Mucosa of stomach (tissue), 1 donor: ENCODE measurements at regions not wholly inside any gene's neighbourhood (a gene's known extent, or its start where the extent isn't known, plus 50 kb on each side); places are given as distances from the start of the nearest gene placed in this dataset.

ENCODE experiments used
- H3K27me3 ChIP-seq: one replicate; pipeline ENCODE4 v1.7.0; 2013; ENCODE audit warnings: mild to moderate bottlenecking, low read length; ENCODE audit not compliant: control insufficient read depth, insufficient read depth
- H3K36me3 ChIP-seq: one replicate; pipeline ENCODE4 v1.7.0; 2013; ENCODE audit warnings: low read length; ENCODE audit not compliant: control insufficient read depth, insufficient read depth
- H3K4me1 ChIP-seq: one replicate; pipeline ENCODE4 v1.7.0; 2013; ENCODE audit warnings: mild to moderate bottlenecking, low read length; ENCODE audit not compliant: control insufficient read depth, insufficient read depth
- H3K4me3 ChIP-seq: one replicate; pipeline ENCODE4 v1.7.0; 2013; ENCODE audit warnings: low read length
- H3K9ac ChIP-seq: one replicate; pipeline ENCODE4 v1.7.0; 2013; ENCODE audit warnings: mild to moderate bottlenecking, low read length, moderate library complexity
- H3K9me3 ChIP-seq: one replicate; pipeline ENCODE4 v1.7.0; 2013; ENCODE audit warnings: mild to moderate bottlenecking, low read length, moderate library complexity; ENCODE audit not compliant: control insufficient read depth
- donor health status: Pancreatic carcinoma.

- Histone ChIP-seq H3K36me3 (no peaks in the 10 kb centered on the region), H3K4me3 (no peak overlapping the region), H3K27me3 (no peaks in the 10 kb centered on the region), H3K9me3 (no peaks in the 10 kb centered on the region), H3K9ac (no peak overlapping the region), H3K4me1 (no peaks in the 10 kb centered on the region)
Measured at GRCh38 chr3:25288413-25288812, 139.7 kb upstream of the RARB start.

DNA sequence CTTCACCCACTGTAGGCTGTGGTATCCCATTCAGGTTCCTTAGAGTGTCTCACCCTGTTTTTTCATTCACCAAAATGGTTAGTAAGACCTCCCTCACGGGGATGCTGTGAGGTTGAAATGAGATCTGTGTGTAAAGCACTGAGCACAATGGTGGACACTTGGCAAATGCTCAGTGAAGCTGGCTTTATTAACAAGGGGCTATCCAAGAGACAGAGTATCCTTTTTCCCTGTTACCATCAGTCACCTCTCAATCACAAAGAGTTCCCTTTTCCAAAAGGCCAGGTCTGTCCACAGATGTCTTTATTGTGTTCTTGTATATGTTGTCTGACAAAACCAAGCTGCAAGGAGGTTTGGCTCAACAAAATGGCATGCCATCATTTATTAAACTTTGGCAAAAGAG is 138.9 kb upstream of the RARB start:
- Histone ChIP-seq H3K36me3 (no peaks in the 10 kb centered on the region), H3K4me1 (no peaks in the 10 kb centered on the region), H3K9ac (no peak overlapping the region), H3K9me3 (no peaks in the 10 kb centered on the region), H3K4me3 (no peak overlapping the region), H3K27me3 (no peaks in the 10 kb centered on the region)

DNA sequence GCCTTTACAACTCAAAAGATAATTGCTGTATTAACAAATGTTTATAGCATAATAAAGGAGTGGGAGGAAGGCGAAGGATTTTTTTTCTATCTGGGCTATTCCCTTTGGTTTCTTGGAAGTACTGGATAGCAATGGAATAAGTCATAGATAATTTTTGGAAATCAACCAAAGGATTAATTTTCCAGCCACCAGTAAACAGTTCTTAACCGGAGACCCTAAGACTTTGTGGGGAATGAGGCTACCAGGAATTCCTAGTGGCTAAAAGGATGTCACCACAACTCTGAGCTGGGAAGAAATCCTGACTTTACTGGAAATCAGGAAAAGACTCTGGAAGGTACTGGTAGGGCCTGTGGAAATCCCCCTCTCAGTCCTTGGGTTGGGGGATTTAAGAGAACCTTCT is 138.4 kb upstream of the RARB start:
- H3K9ac ChIP-seq: no peak overlapping the region
- no peaks in the 10 kb centered on the region for H3K36me3 ChIP-seq
- H3K4me3 ChIP-seq: no peak overlapping the region
- no peaks in the 10 kb centered on the region for H3K27me3 ChIP-seq
- H3K9me3 ChIP-seq: no peaks in the 10 kb centered on the region
- H3K4me1 ChIP-seq: no peaks in the 10 kb centered on the region

GRCh38 chr3:25291481-25291905 is 136.6 kb upstream of the RARB start:
- no peaks in the 10 kb centered on the region for H3K36me3 ChIP-seq
- H3K27me3 ChIP-seq: no peaks in the 10 kb centered on the region
- no peak overlapping the region for H3K9ac ChIP-seq
- no peaks in the 10 kb centered on the region for H3K9me3 ChIP-seq
- H3K4me1 ChIP-seq: no peaks in the 10 kb centered on the region
- H3K4me3 ChIP-seq: no peak overlapping the region

DNA sequence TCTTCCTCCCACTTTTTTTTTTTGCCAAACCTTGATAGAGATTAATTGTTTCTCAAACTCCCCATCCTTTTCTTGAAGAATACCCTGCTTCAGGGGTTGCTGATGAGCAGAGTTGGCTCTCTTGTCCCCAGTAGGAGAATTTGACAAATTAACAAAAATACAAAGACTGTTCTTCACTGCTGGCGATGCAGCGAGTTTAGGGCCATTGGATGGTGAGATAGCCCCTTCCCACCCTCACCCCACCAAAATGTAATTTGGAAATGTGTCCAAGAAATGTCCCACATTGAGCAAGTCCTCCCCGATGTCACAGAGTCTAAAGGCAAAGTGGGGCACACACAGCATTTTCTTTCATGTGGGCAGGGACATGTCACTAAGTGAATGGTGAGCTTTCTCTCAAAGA is 136.0 kb upstream of the RARB start:
- Histone ChIP-seq H3K27me3 (no peaks in the 10 kb centered on the region), H3K9me3 (no peaks in the 10 kb centered on the region), H3K36me3 (no peaks in the 10 kb centered on the region), H3K4me3 (no peak overlapping the region), H3K4me1 (no peaks in the 10 kb centered on the region), H3K9ac (no peak overlapping the region)

DNA sequence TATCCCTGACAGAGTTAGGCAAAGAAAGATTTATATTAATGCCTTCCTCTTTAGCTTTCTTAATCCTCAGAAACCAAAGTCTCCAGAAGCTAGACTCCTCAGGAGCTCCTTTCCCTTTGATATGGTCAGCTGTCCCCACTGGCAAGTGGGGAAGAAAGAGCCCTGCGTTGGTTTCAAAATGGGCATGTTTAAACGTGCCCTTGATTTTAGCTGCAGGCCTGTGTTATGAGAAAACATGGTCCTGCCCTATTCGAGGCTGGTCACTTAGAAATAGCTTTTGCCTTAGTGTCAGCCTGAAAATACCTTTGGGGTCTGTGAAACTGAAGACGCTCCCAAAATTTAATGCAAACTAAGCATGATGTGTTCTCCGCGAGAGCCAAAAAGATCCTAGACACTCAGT is 135.5 kb upstream of the RARB start:
- H3K27me3 ChIP-seq: no peaks in the 10 kb centered on the region
- H3K9ac ChIP-seq: no peak overlapping the region
- no peaks in the 10 kb centered on the region for H3K4me1 ChIP-seq
- no peaks in the 10 kb centered on the region for H3K9me3 ChIP-seq
- H3K4me3 ChIP-seq: no peak overlapping the region
- H3K36me3 ChIP-seq: no peaks in the 10 kb centered on the region

DNA sequence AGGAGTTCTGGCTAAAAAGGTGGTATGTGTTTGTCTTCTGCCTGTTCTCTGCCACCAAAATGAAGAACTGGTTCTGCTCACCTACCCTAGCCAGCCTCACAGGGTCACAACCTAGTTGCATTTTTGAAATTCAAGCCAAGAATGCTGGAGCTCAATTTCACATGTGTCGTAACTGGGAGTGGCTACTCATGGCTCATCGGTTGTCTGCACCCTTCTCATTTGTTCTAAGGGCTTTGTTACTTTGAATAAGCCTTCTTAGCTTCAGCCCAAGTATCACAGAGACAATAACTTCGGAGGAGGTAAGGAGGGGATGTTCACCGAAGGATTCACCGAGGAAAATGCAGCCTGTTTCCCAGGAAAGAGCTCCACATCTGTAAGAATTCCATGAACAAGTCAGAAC is 134.3 kb upstream of the RARB start:
- Histone ChIP-seq H3K9ac (no peak overlapping the region), H3K4me1 (no peaks in the 10 kb centered on the region), H3K36me3 (no peaks in the 10 kb centered on the region), H3K9me3 (no peaks in the 10 kb centered on the region), H3K4me3 (no peak overlapping the region), H3K27me3 (no peaks in the 10 kb centered on the region)

GRCh38 chr3:25294169-25294805 is 133.8 kb upstream of the RARB start:
- no peak overlapping the region for H3K9ac ChIP-seq
- no peak overlapping the region for H3K4me3 ChIP-seq
- H3K4me1 ChIP-seq: no peaks in the 10 kb centered on the region
- H3K27me3 ChIP-seq: no peaks in the 10 kb centered on the region
- H3K9me3 ChIP-seq: no peaks in the 10 kb centered on the region
- H3K36me3 ChIP-seq: no peaks in the 10 kb centered on the region

- H3K36me3 ChIP-seq: no peaks in the 10 kb centered on the region
- no peaks in the 10 kb centered on the region for H3K4me1 ChIP-seq
- no peaks in the 10 kb centered on the region for H3K9me3 ChIP-seq
- H3K9ac ChIP-seq: no peak overlapping the region
- H3K27me3 ChIP-seq: no peaks in the 10 kb centered on the region
- no peak overlapping the region for H3K4me3 ChIP-seq
Measured at GRCh38 chr3:25297667-25298585, 130.1 kb upstream of the RARB start.

DNA sequence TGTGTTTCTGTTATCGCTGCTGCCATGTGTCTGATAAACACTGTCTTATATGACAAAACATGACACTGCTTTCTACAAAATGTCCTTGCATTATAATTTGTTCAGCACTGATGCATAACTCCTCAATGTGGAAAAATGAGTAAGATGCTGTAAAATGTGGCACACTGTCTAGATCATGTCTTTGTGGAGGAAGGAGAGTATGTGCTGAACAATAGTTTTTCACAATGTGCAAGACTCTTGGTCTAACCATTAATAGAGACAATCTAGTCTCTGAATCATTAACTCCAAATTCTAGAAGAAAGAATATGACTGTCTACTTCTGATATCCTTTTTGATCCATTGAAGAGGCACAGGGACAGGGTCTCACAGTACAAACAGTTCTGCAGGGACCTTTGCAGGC is 127.9 kb upstream of the RARB start:
- Histone ChIP-seq H3K4me1 (no peaks in the 10 kb centered on the region), H3K36me3 (no peaks in the 10 kb centered on the region), H3K4me3 (no peak overlapping the region), H3K9me3 (no peaks in the 10 kb centered on the region), H3K27me3 (no peaks in the 10 kb centered on the region), H3K9ac (no peak overlapping the region)

GRCh38 chr3:25304916-25305315 is 123.1 kb upstream of the RARB start:
- no peaks in the 10 kb centered on the region for H3K36me3 ChIP-seq
- H3K4me3 ChIP-seq: no peak overlapping the region
- no peaks in the 10 kb centered on the region for H3K27me3 ChIP-seq
- H3K9me3 ChIP-seq: no peaks in the 10 kb centered on the region
- H3K9ac ChIP-seq: no peak overlapping the region
- no peaks in the 10 kb centered on the region for H3K4me1 ChIP-seq

GRCh38 chr3:25306066-25306465 is 122.0 kb upstream of the RARB start:
- Histone ChIP-seq H3K4me1 (no peaks in the 10 kb centered on the region), H3K4me3 (no peak overlapping the region)

More at GRCh38 chr3:25306066-25306465, 122.0 kb upstream of the RARB start:
- no peaks in the 10 kb centered on the region for H3K27me3 ChIP-seq
- H3K9ac ChIP-seq: no peak overlapping the region
- no peaks in the 10 kb centered on the region for H3K36me3 ChIP-seq
- H3K9me3 ChIP-seq: no peaks in the 10 kb centered on the region
